Nephron (organoid): ENCODE measurements at regions not wholly inside any gene's neighbourhood (a gene's known extent, or its start where the extent isn't known, plus 50 kb on each side); places are given as distances from the start of the nearest gene placed in this dataset.

Experiments
- H3K27ac Mint-ChIP-seq, 3 experiments: 2 replicates each; pipeline ENCODE4 v1.8.0; 2020; ENCODE audit warnings: mixed read lengths in 3 of 3, mild to moderate bottlenecking in 2 of 3, moderate library complexity in 1 of 3
- H3K27me3 Mint-ChIP-seq: 2 replicates; pipeline ENCODE4 v1.8.0; 2021; ENCODE audit warnings: low read depth, mild to moderate bottlenecking, moderate library complexity, mixed read lengths
- H3K36me3 Mint-ChIP-seq: 2 replicates; pipeline ENCODE4 v1.8.0; 2020; ENCODE audit warnings: low read depth, mixed read lengths
- H3K4me1 Mint-ChIP-seq: 2 replicates; pipeline ENCODE4 v1.8.0; 2020; ENCODE audit warnings: mixed read lengths
- H3K4me3 Mint-ChIP-seq, 3 experiments: 2 replicates each; pipeline ENCODE4 v1.8.0; 2020; ENCODE audit warnings: mild to moderate bottlenecking in 3 of 3, mixed read lengths in 3 of 3, moderate library complexity in 2 of 3
- H3K9me3 Mint-ChIP-seq: 2 replicates; pipeline ENCODE4 v1.8.0; 2020; ENCODE audit warnings: mixed read lengths
- TF ChIP-seq, protein P1 (sequence below), 3 experiments: fragments of 200-600 bp; sonication (generic); IDR thresholded peaks; one replicate each; pipeline ENCODE4 v1.5.0; 2021; ENCODE audit warnings: antibody characterized with exemption in 3 of 3; ENCODE audit not compliant: unreplicated experiment in 3 of 3

DNA sequence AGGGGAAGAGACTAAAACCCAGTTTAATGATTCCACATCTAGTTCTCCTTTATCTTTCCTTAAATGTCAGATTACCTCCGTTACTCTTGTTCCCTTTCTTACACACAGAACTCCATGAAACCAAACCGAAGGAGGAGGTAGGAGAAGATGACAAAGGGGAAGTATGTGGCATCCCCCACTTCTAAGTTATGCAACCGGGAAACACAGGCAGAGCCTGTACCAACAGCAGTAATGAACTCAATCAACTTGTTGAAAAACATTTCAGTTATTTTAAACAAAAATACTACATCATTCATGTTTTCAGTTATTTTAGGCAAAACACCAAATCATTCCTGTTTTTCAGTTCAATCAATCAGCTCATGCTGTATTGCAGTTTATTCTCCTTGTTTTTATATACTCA lies 101.8 kb downstream of the PCSK1 start:
- H3K4me3 Mint-ChIP-seq, result no peak overlapping the region
- H3K9me3 Mint-ChIP-seq, result no peaks in the 10 kb centered on the region
- TF ChIP-seq, protein P1, sequence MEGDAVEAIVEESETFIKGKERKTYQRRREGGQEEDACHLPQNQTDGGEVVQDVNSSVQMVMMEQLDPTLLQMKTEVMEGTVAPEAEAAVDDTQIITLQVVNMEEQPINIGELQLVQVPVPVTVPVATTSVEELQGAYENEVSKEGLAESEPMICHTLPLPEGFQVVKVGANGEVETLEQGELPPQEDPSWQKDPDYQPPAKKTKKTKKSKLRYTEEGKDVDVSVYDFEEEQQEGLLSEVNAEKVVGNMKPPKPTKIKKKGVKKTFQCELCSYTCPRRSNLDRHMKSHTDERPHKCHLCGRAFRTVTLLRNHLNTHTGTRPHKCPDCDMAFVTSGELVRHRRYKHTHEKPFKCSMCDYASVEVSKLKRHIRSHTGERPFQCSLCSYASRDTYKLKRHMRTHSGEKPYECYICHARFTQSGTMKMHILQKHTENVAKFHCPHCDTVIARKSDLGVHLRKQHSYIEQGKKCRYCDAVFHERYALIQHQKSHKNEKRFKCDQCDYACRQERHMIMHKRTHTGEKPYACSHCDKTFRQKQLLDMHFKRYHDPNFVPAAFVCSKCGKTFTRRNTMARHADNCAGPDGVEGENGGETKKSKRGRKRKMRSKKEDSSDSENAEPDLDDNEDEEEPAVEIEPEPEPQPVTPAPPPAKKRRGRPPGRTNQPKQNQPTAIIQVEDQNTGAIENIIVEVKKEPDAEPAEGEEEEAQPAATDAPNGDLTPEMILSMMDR (IDR thresholded peaks at IDR 0.05; ENCODE audit: unreplicated experiment in 3 of 3), result no peak
- no peaks in the 10 kb centered on the region for H3K4me1 Mint-ChIP-seq
- H3K27me3 Mint-ChIP-seq, result no peaks in the 10 kb centered on the region
- H3K36me3 Mint-ChIP-seq, result no peaks in the 10 kb centered on the region
- no peak overlapping the region for H3K27ac Mint-ChIP-seq

DNA sequence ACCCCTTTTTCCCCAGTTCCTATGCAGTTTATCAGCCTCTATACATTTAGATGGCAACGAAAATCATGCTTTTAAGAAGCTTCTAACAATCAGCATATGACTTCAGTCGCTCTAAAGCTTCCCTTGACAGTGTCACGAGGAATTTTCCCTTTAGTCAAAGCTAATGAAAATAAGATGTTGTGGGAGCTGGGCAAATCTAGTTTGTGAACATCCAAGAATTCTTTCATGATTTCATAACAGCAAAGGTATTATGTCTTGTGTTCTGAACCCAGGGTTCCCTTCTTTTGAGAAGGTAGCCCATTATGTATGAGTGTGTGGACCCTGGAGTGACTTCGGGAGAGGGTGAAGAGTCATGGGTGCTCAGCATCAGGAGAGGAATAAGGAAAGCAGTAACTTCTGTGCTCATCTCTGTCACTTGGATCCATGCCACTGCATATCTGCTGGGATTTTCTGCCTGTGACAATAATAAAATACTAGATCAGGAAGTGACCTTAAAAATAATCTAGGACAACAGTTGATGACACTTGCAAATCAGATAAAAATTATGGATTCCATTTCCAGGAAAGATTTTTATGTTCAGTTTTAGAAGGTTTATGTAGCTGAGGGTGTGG lies 102.4 kb downstream of the PCSK1 start:
- H3K9me3 Mint-ChIP-seq, result no peaks in the 10 kb centered on the region
- no peaks in the 10 kb centered on the region for H3K27me3 Mint-ChIP-seq
- H3K36me3 Mint-ChIP-seq, result no peaks in the 10 kb centered on the region
- peak overlapping the region in 1 of 3 experiments; percentile 9 for H3K27ac Mint-ChIP-seq
- TF ChIP-seq, protein P1 (IDR thresholded peaks at IDR 0.05; ENCODE audit: unreplicated experiment in 3 of 3), result no peak
- H3K4me1 Mint-ChIP-seq, result no peaks in the 10 kb centered on the region
- H3K4me3 Mint-ChIP-seq, result no peak overlapping the region

DNA sequence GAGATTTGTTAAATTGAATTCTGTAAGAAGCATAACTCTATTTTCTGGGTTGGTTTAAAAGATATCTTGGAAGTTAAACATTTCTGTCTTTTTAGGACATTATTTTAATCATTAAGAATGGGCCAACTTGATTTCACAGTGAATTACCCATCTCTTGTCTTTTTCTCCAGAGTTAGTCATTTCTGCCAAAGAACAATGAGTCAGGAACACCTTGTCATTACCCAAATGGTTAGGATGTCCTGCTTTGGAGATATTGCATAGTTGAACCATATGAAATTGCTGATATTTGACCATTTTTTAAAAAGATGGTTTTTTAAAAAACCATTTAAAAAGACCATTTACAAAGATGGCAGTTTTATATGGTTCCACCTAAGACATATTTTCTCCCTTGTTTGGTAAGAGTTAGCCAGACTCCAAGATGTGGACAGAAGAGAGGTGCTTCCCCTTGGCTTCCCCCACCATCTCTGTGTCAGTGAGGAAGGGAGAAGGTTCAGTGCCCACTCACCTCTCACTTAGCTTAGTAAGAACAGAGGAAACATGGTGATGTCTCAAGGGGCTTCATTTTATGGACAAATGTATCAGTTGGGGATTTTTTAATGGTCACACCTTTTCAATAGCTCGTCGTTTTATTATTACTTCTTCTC lies 103.0 kb downstream of the PCSK1 start:
- peak overlapping the region in 1 of 3 experiments; percentile 9 for H3K27ac Mint-ChIP-seq
- H3K4me3 Mint-ChIP-seq, result no peak overlapping the region
- no peaks in the 10 kb centered on the region for H3K27me3 Mint-ChIP-seq
- TF ChIP-seq, protein P1 (IDR thresholded peaks at IDR 0.05; ENCODE audit: unreplicated experiment in 3 of 3), result no peak
- no peaks in the 10 kb centered on the region for H3K4me1 Mint-ChIP-seq
- no peaks in the 10 kb centered on the region for H3K36me3 Mint-ChIP-seq
- H3K9me3 Mint-ChIP-seq, result no peaks in the 10 kb centered on the region

DNA sequence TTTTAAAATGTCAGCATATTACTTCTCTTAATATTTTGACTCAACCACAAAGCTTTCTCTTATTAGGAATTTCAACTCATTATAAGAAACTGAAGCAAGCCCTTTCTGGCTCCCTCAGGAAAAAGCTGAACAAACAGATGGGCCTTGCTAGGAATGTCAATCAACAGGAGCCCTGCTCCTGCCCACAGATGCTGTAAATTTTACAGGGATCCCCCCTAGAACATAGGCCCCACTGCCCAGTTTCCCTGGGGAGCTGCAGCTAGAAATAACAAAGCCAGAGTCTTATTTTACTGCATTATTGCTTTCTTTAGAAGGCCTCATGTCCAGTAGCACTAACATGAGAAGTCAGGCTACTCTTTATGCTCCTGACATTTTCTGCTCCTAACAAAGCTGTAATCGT lies 103.8 kb downstream of the PCSK1 start:
- peak overlapping the region in 1 of 3 experiments; percentile 48 for H3K27ac Mint-ChIP-seq
- H3K4me1 Mint-ChIP-seq, result no peaks in the 10 kb centered on the region
- H3K27me3 Mint-ChIP-seq, result no peaks in the 10 kb centered on the region
- no peaks in the 10 kb centered on the region for H3K36me3 Mint-ChIP-seq
- no peak overlapping the region for H3K4me3 Mint-ChIP-seq
- H3K9me3 Mint-ChIP-seq, result no peaks in the 10 kb centered on the region
- TF ChIP-seq, protein P1 (IDR thresholded peaks at IDR 0.05; ENCODE audit: unreplicated experiment in 3 of 3), result no peak

DNA sequence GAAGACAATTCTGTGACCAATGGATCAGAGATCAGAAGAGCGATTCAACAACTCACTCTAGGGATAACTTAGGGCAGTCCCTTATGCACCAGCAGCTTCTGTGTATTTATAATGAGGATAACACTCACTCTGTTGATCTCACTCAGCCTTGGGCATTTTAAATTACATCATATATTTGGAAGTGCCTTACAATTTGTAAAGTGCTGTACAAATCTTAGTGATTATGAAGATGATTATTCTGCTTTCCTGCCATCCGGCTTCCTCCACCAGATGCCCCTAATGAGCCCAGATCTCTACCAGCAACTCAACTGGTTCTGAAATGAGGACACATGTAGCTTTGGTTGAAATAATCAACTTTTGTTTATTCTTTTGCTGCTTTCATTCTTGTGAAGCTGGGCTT lies 105.3 kb downstream of the PCSK1 start:
- Mint-ChIP-seq H3K27me3 (no peaks in the 10 kb centered on the region), H3K36me3 (no peaks in the 10 kb centered on the region), H3K4me3 (no peak overlapping the region), H3K9me3 (no peaks in the 10 kb centered on the region), H3K27ac (no peak overlapping the region), H3K4me1 (no peaks in the 10 kb centered on the region)
- TF ChIP-seq, protein P1 (IDR thresholded peaks at IDR 0.05; ENCODE audit: unreplicated experiment in 3 of 3), result no peak

DNA sequence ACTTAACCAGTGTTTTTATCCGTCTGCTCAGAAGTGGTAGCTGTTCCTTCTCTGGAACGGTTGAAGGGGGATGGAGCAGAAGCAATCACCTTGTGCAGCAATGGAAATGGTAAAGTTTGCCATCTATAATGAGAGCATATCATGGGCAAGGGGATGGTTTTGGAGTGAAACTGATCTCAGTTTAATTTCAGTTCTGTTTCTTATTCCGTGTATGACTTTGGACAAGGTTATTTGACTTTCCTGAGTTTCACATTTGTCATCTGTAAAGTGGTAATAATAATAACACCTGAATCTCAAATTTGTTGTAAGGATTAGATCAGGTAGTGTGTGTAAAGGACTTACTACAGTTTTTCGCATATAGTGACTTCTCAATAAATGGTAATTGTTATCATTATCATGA lies 106.1 kb downstream of the PCSK1 start:
- H3K27me3 Mint-ChIP-seq, result peaks cover 3% of the 10 kb centered on the region
- H3K9me3 Mint-ChIP-seq, result no peaks in the 10 kb centered on the region
- no peaks in the 10 kb centered on the region for H3K4me1 Mint-ChIP-seq
- TF ChIP-seq, protein P1 (IDR thresholded peaks at IDR 0.05; ENCODE audit: unreplicated experiment in 3 of 3), result no peak
- H3K27ac Mint-ChIP-seq, result no peak overlapping the region
- no peaks in the 10 kb centered on the region for H3K36me3 Mint-ChIP-seq
- H3K4me3 Mint-ChIP-seq, result no peak overlapping the region
